Renal cortex interstitium (tissue), 11 donors: ENCODE measurements at regions not wholly inside any gene's neighbourhood (a gene's known extent, or its start where the extent isn't known, plus 50 kb on each side); places are given as distances from the start of the nearest gene placed in this dataset.

Experiments used
- DNase-seq, 11 donors: peaks; one replicate each; pipeline ENCODE4 v3.0.0-alpha.2; 2013; ENCODE audit warnings: low read depth in 9 of 11, low spot score in 4 of 11; ENCODE audit errors: extremely low read depth in 1 of 11

DNA sequence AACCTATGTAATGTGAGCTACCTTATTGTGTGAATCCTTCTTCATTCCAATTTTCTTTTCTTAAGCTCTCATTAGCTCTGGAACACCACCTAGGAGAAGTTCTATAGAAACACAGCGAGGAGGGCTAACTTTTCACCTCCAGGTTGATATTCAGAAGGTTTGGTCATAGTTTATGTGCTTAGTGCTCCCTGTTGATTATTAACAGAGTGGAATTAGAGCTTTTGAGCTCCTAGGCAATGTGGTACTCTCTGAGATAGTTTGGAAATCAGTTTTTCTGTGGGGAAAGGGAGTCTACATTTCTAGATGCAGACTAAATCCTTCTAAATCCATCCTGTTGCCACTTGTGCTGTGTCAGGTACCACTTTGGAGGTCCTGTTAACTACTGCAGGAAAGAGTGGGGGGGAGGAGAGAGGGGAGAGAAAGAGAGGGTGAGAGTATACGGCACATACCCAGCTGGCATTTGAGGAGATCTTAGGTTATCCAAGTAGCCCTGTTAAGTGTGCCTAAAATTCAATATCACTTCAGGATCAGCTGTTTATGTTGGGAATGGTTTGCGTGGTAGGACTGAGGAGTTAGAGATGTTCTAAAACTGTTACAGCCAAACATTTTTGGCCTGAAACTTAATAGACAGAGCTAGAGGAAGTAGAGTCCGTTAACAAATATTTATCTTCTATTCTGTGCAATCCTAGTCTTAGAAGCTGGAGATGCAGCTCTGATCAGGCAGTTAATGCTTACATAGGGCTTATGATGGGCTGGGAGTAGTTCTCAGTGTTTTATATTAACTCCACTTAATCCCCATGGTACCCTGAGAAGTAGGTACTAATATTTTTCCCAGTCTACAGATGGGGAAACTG is 117.5 kb upstream of the PROK2 start:
- DNase-seq: no peak

DNA sequence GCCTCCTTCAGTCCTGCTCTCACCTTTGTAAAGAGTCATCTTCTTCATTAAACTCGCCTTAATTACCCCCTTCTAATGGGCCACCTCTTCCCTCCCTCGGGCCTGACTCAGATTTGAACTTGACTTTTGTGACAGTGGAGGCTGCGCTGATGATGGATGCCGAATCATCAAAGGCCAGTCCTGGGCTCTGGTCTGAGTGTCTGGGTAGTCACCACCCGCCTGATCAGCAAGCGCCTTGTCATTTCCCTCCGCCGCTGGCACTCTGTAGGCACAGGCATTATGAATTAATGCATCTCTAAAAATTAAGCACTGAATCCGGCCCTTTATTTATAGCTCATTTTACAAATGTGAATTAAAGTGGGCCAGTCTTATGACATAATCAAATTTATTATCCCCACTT is 116.7 kb upstream of the PROK2 start:
- DNase-seq: no peak

DNA sequence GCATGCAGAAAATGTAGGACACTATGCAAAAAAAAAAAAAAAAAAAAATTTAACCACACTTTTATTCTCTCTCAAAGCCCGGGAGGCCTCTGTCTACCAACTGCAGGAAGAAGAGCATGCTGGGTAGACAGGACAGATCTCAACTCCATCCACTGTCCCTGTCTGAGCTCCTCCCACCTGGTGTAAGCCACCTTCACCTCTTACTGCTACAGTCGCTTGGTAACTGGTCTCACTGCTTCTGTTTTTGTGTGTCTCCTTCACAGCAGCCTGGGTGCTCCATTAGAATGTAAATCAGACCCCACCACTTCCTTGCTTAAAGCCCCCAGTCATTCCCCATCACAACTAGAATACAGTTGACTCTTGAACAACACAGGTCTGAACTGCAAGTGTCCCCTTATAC is 115.1 kb upstream of the PROK2 start:
- DNase-seq: no peak

- no peak for DNase-seq
These were observed 111.8 kb upstream of the PROK2 start for GRCh38 chr3:71896751-71897150.

DNA sequence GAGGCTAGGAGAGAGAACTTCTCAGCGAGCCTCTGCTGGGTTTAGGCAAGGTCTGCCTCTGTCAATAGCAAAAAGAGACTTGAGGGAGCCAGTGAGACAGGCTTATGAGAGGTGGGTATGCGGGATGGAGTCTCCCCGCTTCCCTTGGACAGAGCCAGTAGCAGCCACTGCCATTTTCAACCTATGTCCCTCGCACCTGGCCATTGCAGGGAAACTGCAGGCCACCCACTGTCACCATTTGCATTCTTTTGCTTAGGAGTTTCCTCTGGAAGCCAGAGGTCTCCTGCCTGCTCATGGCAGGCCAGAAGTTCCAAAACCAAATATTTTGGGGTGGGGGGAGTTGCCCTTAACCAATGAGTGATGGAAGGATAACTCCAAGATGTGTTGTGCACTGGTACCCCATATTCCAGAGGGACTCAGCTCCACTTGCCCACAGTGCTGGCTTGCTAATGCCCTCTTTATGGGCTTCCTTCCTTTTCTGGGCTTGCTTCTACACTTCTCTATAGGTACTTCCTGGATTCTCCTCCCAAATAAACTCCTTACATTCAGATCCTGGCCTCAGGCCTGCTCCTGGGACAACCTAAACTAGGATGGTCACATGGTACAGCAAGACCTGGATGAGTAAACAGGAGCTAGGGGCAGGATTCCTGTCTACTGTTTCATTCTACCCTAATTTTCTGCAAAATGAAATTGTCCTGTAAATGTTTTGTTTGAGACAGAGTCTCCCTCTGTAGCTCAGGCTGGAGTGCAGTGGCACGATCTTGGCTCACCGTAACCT is 108.9 kb upstream of the PROK2 start:
- DNase-seq: no peak

GRCh38 chr3:71893122-71893521 is 108.2 kb upstream of the PROK2 start:
- no peak for DNase-seq

DNA sequence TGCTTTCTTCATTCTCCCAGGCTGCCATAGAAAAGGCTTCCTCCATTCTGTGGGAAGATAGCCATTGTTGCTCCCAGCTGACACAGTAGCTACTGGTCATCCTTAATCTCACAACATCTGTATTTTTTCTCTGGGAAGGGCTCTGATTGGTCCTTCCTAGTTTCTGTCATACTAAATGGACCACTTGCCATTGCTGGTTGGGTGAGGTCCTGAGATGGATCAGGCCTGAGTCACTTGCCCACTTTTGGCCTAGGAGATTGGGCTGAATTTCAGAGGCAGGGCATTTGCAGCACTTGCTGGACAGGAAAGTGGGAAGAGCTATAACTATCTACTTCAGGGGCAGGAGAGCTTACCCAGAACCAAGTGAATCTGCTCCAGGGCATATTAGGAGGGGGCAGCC is 106.5 kb upstream of the PROK2 start:
- no peak for DNase-seq

- no peak for DNase-seq
These were observed 105.5 kb upstream of the PROK2 start for GRCh38 chr3:71890356-71890931.

DNA sequence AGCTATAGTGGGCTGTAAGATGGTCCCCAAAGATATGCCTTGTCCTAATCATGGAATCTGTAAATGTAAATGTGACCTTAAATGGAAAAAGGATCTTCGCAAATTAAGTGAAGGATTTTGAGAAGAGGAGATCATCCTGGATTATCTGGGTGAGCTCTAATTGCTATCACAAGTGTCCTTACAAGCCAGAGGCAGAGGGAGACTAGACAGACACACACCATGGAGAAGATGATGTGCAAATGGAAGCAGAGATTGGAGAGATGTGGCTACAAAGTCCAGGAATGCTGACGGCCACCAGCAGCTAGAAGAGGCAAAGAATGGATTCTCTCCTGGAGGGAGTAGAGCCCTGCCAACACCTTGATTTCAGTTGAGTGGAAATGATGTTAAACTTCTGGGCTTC is 102.3 kb upstream of the PROK2 start:
- no peak for DNase-seq

- no peak for DNase-seq
These were observed 100.1 kb upstream of the PROK2 start for GRCh38 chr3:71885006-71885405.

GRCh38 chr3:71881732-71882131 is 96.8 kb upstream of the PROK2 start:
- no peak for DNase-seq

DNA sequence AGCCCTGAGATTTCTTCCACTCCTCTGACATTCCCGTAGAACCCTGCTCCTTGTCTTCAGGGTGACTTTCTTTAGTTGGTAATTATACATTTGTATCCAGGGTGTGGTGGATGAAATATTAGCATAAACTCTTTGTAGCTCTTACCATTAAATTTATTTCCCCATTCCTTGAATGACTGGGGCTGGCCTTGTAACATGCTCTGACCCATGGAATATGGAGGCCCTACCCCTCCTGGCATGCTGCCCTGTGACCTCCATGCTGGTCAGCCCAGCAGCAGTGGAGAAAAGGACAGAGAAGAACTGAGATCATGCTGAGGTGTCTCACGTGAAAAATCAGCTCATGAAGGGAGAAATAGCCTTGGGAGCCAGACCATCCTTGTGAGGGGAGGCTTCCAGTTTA is 96.1 kb upstream of the PROK2 start:
- no peak for DNase-seq

DNA sequence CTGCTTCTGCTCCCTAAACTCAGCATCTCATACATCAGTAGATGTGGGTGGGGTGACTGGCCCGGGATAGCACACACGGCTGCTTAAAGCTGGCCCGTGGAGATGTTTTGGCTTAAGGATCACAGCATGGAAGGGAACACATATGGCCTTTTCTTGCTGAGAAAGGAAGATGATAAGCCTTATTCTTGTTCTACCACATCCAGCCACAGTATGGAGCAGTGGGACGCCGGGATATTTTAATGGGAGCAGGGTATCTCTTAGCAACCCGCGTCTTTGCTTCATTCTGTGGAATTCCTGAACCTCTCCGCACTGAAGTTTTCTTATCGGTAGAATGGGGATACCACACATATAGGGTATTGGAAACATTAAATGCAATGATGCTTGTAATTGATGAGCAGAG is 94.1 kb upstream of the PROK2 start:
- DNase-seq: no peak

DNA sequence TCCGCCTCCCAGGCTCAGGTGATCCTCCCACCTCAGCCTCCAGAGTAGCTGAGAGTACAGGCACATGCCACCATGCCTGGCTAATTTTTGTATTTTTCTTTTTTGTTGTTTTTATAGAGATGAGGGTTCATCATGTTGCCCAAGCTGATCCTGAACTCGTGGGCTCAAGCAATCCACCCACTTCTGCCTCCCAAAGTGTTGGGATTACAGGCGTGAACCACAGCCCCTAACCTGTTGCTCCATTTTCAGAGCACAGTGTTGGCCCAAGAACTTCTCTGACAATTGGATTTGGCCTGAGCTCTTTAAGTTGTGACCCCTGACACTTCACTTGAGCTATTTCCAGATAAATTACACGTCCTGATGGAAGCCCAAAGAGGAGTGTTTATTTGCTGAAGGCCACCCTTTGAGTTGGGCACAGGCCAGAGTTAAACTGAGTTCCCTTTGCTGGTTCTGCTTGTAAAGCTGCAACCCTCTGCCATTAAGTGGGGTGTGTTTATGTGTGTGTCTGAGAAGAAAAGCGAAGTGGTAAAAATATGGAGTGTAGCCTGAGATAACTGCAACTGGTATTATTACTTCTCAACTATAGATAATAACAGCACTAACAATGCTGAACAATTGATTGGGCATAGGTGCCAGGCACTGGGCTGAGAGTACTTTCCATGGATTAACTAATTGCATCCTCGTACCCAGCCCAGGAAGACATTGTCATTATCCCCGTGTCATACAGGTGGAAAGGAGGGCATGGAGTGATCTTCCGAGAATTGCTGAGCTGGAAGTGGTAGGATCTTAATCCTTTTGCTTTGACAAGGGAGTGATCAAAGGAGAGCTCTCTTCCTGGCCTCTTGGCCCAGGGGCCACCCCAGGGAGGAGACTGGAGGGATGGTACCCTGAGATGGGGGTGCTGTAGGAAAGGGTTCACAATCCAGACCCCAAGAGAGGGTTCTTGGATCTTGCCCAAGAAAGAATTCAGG is 91.5 kb upstream of the PROK2 start:
- DNase-seq: no peak

- peak; percentile 23 to 68 (median 55) for DNase-seq
These were observed 90.6 kb upstream of the PROK2 start for GRCh38 chr3:71875461-71875947.

DNA sequence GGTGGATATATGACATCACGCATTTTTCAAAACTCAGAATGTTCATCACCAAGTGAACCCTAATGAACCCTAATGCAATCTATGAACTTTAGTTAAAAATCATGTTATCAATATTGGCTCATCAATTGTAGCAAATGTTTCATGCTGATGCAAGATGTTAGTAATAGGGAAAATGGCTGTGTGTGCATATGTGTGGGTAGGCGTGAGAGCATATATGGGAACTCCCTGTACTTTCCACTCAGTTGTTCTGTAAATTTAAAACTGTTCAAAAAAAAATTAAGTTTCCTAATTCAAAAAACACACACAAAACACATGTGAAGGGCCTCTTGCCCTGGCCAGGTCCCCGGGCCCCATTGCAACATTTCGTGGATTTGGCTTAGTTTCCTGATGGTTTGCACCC is 89.7 kb upstream of the PROK2 start:
- no peak for DNase-seq

DNA sequence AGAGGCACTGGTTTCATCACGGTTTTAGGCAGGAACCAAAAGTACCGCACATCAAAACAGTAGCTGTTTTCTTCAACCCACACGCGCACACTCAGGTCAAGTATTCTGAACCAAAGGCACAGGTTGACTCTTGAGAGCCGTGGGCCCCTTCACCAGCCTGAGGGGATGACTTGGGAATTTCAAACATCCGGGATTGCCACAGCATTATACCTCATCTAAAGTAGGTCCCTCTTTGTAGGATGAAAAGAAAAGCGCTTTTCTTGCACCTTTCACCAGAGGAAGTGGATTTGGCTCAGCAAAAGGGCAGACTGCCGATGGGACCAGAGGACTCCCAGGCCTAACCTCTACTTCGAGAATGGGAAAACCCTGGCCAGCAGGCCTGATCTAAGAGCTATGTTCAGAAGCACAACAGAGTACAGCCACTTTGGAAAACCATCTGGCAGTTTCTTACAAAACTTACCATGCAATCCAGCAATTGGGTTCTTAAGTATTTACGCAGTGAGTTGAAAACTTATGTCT is 88.2 kb upstream of the PROK2 start:
- DNase-seq: no peak

DNA sequence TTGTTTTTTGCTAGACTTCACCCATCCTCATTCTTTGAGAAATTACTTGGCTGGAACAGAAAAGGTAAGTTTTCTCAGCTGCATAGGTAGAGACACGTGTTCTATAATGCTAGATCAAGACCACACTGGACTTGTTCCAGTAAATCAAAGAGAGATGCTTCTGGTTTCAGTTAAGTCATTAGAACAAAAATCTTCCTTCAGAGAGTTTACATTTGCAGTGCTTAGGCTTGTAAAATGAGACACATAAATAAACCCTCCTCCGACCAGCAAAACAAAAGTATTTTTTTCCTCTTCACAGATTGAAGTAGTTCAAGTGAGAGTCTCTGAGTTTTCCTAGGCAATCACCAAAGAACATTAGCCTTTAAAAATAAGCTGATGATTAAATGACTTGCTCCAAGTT is 87.3 kb upstream of the PROK2 start:
- DNase-seq: no peak
